A673 (cell line): ENCODE measurements at regions not wholly inside any gene's neighbourhood (a gene's known extent, or its start where the extent isn't known, plus 50 kb on each side); places are given as distances from the start of the nearest gene placed in this dataset.

Experiments
- BruUV-seq: library from RNA; stranded (reverse); fragments of 400-500 nt; replicated peaks from 2 replicates; lab custom pipeline; 2021; lab: Mats Ljungman, UMichigan
- CTCF ChIA-PET: fragments of 300-600 bp; sonication (Branson Sonifier 250); formaldehyde crosslinking; loops from one replicate; lab custom pipeline; 2022; ENCODE audit warnings: antibody characterized with exemption; lab: Charles Lee
- POLR2A ChIA-PET: fragments of 300-600 bp; sonication (Branson Sonifier 250); formaldehyde crosslinking; loops from one replicate; lab custom pipeline; 2022; ENCODE audit warnings: antibody characterized with exemption; ENCODE audit not compliant: low non-redundant PET; lab: Charles Lee
- DNase-seq: peaks from one replicate; pipeline ENCODE4 v3.0.0-alpha.2; 2015; ENCODE audit warnings: low spot score
- H3K27ac ChIP-seq: fragments of 200-600 bp; sonication (generic); 2 replicates; pipeline ENCODE4 v1.5.1; 2016; ENCODE audit warnings: mixed run types, low read depth, mild to moderate bottlenecking, mixed read lengths, antibody characterized with exemption, low read length; ENCODE audit not compliant: poor library complexity, severe bottlenecking
- H3K27me3 ChIP-seq: fragments of 200-600 bp; sonication (generic); replicated peaks from 2 replicates; pipeline ENCODE4 v1.6.1; 2017; ENCODE audit warnings: mixed run types, low read depth, mild to moderate bottlenecking, mixed read lengths, antibody characterized with exemption, low read length; ENCODE audit not compliant: insufficient read depth, poor library complexity
- H3K36me3 ChIP-seq: fragments of 200-600 bp; sonication (generic); 2 replicates; pipeline ENCODE4 v1.6.1; 2016; ENCODE audit warnings: mixed run types, mild to moderate bottlenecking, mixed read lengths, antibody characterized with exemption, low read length; ENCODE audit not compliant: insufficient read depth, poor library complexity, severe bottlenecking
- H3K4me1 ChIP-seq: fragments of 200-600 bp; sonication (generic); 2 replicates; pipeline ENCODE4 v1.6.1; 2017; ENCODE audit warnings: mixed run types, mild to moderate bottlenecking, mixed read lengths, antibody characterized with exemption, low read length; ENCODE audit not compliant: insufficient read depth, poor library complexity, severe bottlenecking
- H3K4me3 ChIP-seq: fragments of 200-600 bp; sonication (generic); 2 replicates; pipeline ENCODE4 v1.5.1; 2016; ENCODE audit warnings: low read depth, mixed run types, mild to moderate bottlenecking, mixed read lengths, low read length; ENCODE audit not compliant: poor library complexity, severe bottlenecking
- H3K9me3 ChIP-seq: fragments of 200-600 bp; sonication (generic); 2 replicates; pipeline ENCODE4 v1.6.1; 2016; ENCODE audit warnings: mixed run types, low read depth, mild to moderate bottlenecking, mixed read lengths, antibody characterized with exemption, low read length; ENCODE audit not compliant: poor library complexity, severe bottlenecking
- CTCF ChIP-seq: fragments of 300-800, 200-600 bp; sonication (generic); conservative IDR thresholded peaks from 2 replicates; pipeline ENCODE4 v1.5.1; 2017; ENCODE audit warnings: low read depth, mild to moderate bottlenecking, antibody characterized with exemption, low read length, moderate library complexity, mixed read lengths
- EZH2 ChIP-seq: fragments of 200-600 bp; sonication (generic); IDR thresholded peaks from 2 replicates; pipeline ENCODE4 v1.6.1; 2017; ENCODE audit warnings: borderline replicate concordance, low read depth, mild to moderate bottlenecking, mixed read lengths, antibody characterized with exemption, low read length; ENCODE audit not compliant: poor library complexity, severe bottlenecking
- intact Hi-C: fragments of 100-400 bp; cut with micrococcal nuclease; formaldehyde crosslinking; loops from one replicate; pipeline ENCODE4 v1.10.0; 2022; ENCODE audit not compliant: unreplicated experiment

- no peak overlapping the region for H3K4me3 ChIP-seq
- intact Hi-C loops = no loop called here
- POLR2A ChIA-PET = no interaction called here
- H3K4me1 ChIP-seq = no peaks in the 10 kb centered on the region
- BruUV-seq = no TSS peak
- peak; percentile 9 for DNase-seq
- H3K27ac ChIP-seq = no peak overlapping the region
- no peaks in the 10 kb centered on the region for H3K36me3 ChIP-seq
- TF ChIP-seq CTCF = no peak
- TF ChIP-seq EZH2 = no peak
- no peaks in the 10 kb centered on the region for H3K9me3 ChIP-seq
- CTCF ChIA-PET = no interaction called here
- peaks cover 28% of the 10 kb centered on the region for H3K27me3 ChIP-seq
Observed at GRCh38 chr1:219833214-219833815, 95.0 kb downstream of the SLC30A10 start.

GRCh38 chr1:219826290-219826689 is 102.1 kb downstream of the SLC30A10 start:
- ChIA-PET POLR2A (no interaction called here), CTCF (no interaction called here)
- no peak for DNase-seq
- TF ChIP-seq EZH2 = no peak
- TF ChIP-seq CTCF = no peak
- no peaks in the 10 kb centered on the region for H3K4me1 ChIP-seq
- no peak overlapping the region for H3K4me3 ChIP-seq
- peaks cover 12% of the 10 kb centered on the region for H3K27me3 ChIP-seq
- no peak overlapping the region for H3K27ac ChIP-seq
- H3K36me3 ChIP-seq = no peaks in the 10 kb centered on the region
- no TSS peak for BruUV-seq
- intact Hi-C loops = no loop called here
- no peaks in the 10 kb centered on the region for H3K9me3 ChIP-seq

GRCh38 chr1:219825355-219825754 is 103.0 kb downstream of the SLC30A10 start:
- H3K27me3 ChIP-seq = peaks cover 16% of the 10 kb centered on the region
- BruUV-seq = no TSS peak
- no peaks in the 10 kb centered on the region for H3K4me1 ChIP-seq
- no peak overlapping the region for H3K27ac ChIP-seq
- intact Hi-C loops = no loop called here
- ChIA-PET CTCF (no interaction called here), POLR2A (no interaction called here)
- TF ChIP-seq CTCF = no peak
- TF ChIP-seq EZH2 = no peak
- no peaks in the 10 kb centered on the region for H3K36me3 ChIP-seq
- no peak for DNase-seq
- H3K4me3 ChIP-seq = no peak overlapping the region
- H3K9me3 ChIP-seq = no peaks in the 10 kb centered on the region
